HUES48 (cell line): ENCODE measurements at regions not wholly inside any gene's neighbourhood (a gene's known extent, or its start where the extent isn't known, plus 50 kb on each side); places are given as distances from the start of the nearest gene placed in this dataset.

Source experiments
- H3K27ac ChIP-seq: one replicate; pipeline ENCODE4 v1.7.0; 2013; ENCODE audit warnings: low read depth, low read length, inconsistent platforms
- H3K27me3 ChIP-seq: 2 replicates; pipeline ENCODE4 v1.6.1; 2013; ENCODE audit warnings: mild to moderate bottlenecking, low read length; ENCODE audit not compliant: control insufficient read depth, insufficient read depth
- H3K36me3 ChIP-seq: 2 replicates; pipeline ENCODE4 v1.6.1; 2013; ENCODE audit warnings: low read length; ENCODE audit not compliant: control insufficient read depth, insufficient read depth
- H3K4me1 ChIP-seq: 2 replicates; pipeline ENCODE4 v1.6.1; 2013; ENCODE audit warnings: mild to moderate bottlenecking, low read length; ENCODE audit not compliant: control insufficient read depth, insufficient read depth
- H3K4me3 ChIP-seq: 2 replicates; pipeline ENCODE4 v1.5.1; 2013; ENCODE audit warnings: mild to moderate bottlenecking, low read depth, low read length
- H3K9ac ChIP-seq: 2 replicates; pipeline ENCODE4 v1.6.1; 2013; ENCODE audit warnings: mild to moderate bottlenecking, low read depth, low read length, moderate library complexity
- H3K9me3 ChIP-seq: 2 replicates; pipeline ENCODE4 v1.6.1; 2013; ENCODE audit warnings: low read length; ENCODE audit not compliant: control insufficient read depth, insufficient read depth

- Histone ChIP-seq H3K9me3 (peaks cover 29% of the 10 kb centered on the region), H3K4me1 (no peaks in the 10 kb centered on the region), H3K27ac (no peak overlapping the region), H3K36me3 (no peaks in the 10 kb centered on the region), H3K9ac (no peak overlapping the region), H3K27me3 (no peaks in the 10 kb centered on the region), H3K4me3 (no peak overlapping the region)
Observed at GRCh38 chr1:203954788-203955552, 93.6 kb downstream of the SNRPE start.

- Histone ChIP-seq H3K4me1 (no peaks in the 10 kb centered on the region), H3K9me3 (peaks cover 49% of the 10 kb centered on the region), H3K4me3 (no peak overlapping the region), H3K27me3 (no peaks in the 10 kb centered on the region), H3K27ac (no peak overlapping the region), H3K9ac (no peak overlapping the region), H3K36me3 (no peaks in the 10 kb centered on the region)
Observed at GRCh38 chr1:203968761-203969160, 104.2 kb upstream of the SOX13 start.

GRCh38 chr1:203969846-203970245, 103.1 kb upstream of the SOX13 start:
- Histone ChIP-seq H3K4me1 (no peaks in the 10 kb centered on the region), H3K27me3 (no peaks in the 10 kb centered on the region), H3K9ac (no peak overlapping the region), H3K36me3 (no peaks in the 10 kb centered on the region), H3K27ac (no peak overlapping the region), H3K9me3 (peaks cover 47% of the 10 kb centered on the region), H3K4me3 (no peak overlapping the region)

- Histone ChIP-seq H3K4me1 (peaks cover 20% of the 10 kb centered on the region), H3K27ac (peak overlapping the region; percentile 87), H3K9ac (peak overlapping the region; percentile 9; the same call in 1 of the 2 replicates), H3K4me3 (peak overlapping the region; percentile 18), H3K27me3 (no peaks in the 10 kb centered on the region), H3K9me3 (peaks cover 20% of the 10 kb centered on the region), H3K36me3 (no peaks in the 10 kb centered on the region)
Observed at GRCh38 chr1:203985044-203985443, 87.9 kb upstream of the SOX13 start.

- Histone ChIP-seq H3K27ac (peak overlapping the region; percentile 87), H3K36me3 (no peaks in the 10 kb centered on the region), H3K4me3 (peak overlapping the region; percentile 18), H3K4me1 (peaks cover 20% of the 10 kb centered on the region), H3K9me3 (peaks cover 20% of the 10 kb centered on the region), H3K27me3 (no peaks in the 10 kb centered on the region), H3K9ac (peak overlapping the region; percentile 9; the same call in 1 of the 2 replicates)
Observed at GRCh38 chr1:203985676-203986075, 87.2 kb upstream of the SOX13 start.

GRCh38 chr1:203986887-203987461, 85.9 kb upstream of the SOX13 start:
- Histone ChIP-seq H3K27me3 (no peaks in the 10 kb centered on the region), H3K4me1 (peaks cover 20% of the 10 kb centered on the region), H3K9me3 (peaks cover 20% of the 10 kb centered on the region), H3K9ac (no peak overlapping the region), H3K27ac (no peak overlapping the region), H3K36me3 (no peaks in the 10 kb centered on the region), H3K4me3 (no peak overlapping the region)

- Histone ChIP-seq H3K27ac (no peak overlapping the region), H3K9ac (no peak overlapping the region), H3K27me3 (peaks cover 9% of the 10 kb centered on the region), H3K4me3 (no peak overlapping the region), H3K4me1 (peaks cover 28% of the 10 kb centered on the region), H3K36me3 (no peaks in the 10 kb centered on the region), H3K9me3 (no peaks in the 10 kb centered on the region)
Observed at GRCh38 chr1:203990118-203990517, 82.8 kb upstream of the SOX13 start.

GRCh38 chr1:203992440-203992839, 80.5 kb upstream of the SOX13 start:
- Histone ChIP-seq H3K27ac (no peak overlapping the region), H3K4me3 (no peak overlapping the region), H3K36me3 (no peaks in the 10 kb centered on the region), H3K4me1 (peaks cover 37% of the 10 kb centered on the region), H3K27me3 (peaks cover 9% of the 10 kb centered on the region), H3K9ac (no peak overlapping the region), H3K9me3 (no peaks in the 10 kb centered on the region)

GRCh38 chr1:203993256-203993655, 79.7 kb upstream of the SOX13 start:
- H3K27me3 ChIP-seq, result peaks cover 9% of the 10 kb centered on the region
- no peak overlapping the region for H3K9ac ChIP-seq
- no peak overlapping the region for H3K4me3 ChIP-seq
- no peaks in the 10 kb centered on the region for H3K9me3 ChIP-seq
- H3K4me1 ChIP-seq, result peaks cover 37% of the 10 kb centered on the region
- H3K36me3 ChIP-seq, result no peaks in the 10 kb centered on the region
- H3K27ac ChIP-seq, result no peak overlapping the region

GRCh38 chr1:203995228-203995627, 77.7 kb upstream of the SOX13 start:
- Histone ChIP-seq H3K36me3 (no peaks in the 10 kb centered on the region), H3K27ac (peak overlapping the region; percentile 63)

GRCh38 chr1:203996126-203996525, 76.8 kb upstream of the SOX13 start:
- Histone ChIP-seq H3K9ac (no peak overlapping the region), H3K9me3 (no peaks in the 10 kb centered on the region), H3K4me1 (peaks cover 38% of the 10 kb centered on the region), H3K36me3 (no peaks in the 10 kb centered on the region), H3K4me3 (peak overlapping the region; percentile 37), H3K27me3 (peaks cover 9% of the 10 kb centered on the region), H3K27ac (peak overlapping the region; percentile 89)

More at GRCh38 chr1:203995228-203995627, 77.7 kb upstream of the SOX13 start:
- Histone ChIP-seq H3K4me3 (no peak overlapping the region), H3K4me1 (peaks cover 38% of the 10 kb centered on the region), H3K27me3 (peaks cover 9% of the 10 kb centered on the region), H3K9me3 (no peaks in the 10 kb centered on the region), H3K9ac (no peak overlapping the region)
